HCT116 (cell line): ENCODE measurements at regions not wholly inside any gene's neighbourhood (a gene's known extent, or its start where the extent isn't known, plus 50 kb on each side); places are given as distances from the start of the nearest gene placed in this dataset.

ENCODE experiments used
- ATAC-seq: fragments of 200-7000 bp; cut with Tn5 transposase; 2 replicates; pipeline ENCODE4 v1.9.1; 2020; ENCODE audit warnings: mild to moderate bottlenecking, moderate library complexity
- BruUV-seq: library from RNA; stranded (reverse); fragments of 400-500 nt; replicated peaks from 2 replicates; lab custom pipeline; 2021; lab: Mats Ljungman, UMichigan
- CTCF ChIA-PET: fragments of 300-600 bp; sonication (Branson Sonifier 250); formaldehyde crosslinking; loops from one replicate; lab custom pipeline; 2021; ENCODE audit warnings: antibody characterized with exemption; lab: Charles Lee
- POLR2A ChIA-PET: fragments of 300-600, 350-600 bp; sonication (Branson Sonifier 250); formaldehyde crosslinking; loops from one replicate; lab custom pipeline; 2021; ENCODE audit warnings: antibody characterized with exemption; lab: Charles Lee
- RAD21 ChIA-PET, 2 experiments: fragments of 300-600 bp; sonication (Branson Sonifier 250); formaldehyde crosslinking; loops; one replicate each; lab custom pipeline; 2023; ENCODE audit warnings: low total read pairs in 2 of 2; ENCODE audit not compliant: uncharacterized antibody in 2 of 2, unreplicated experiment in 2 of 2, low non-redundant PET in 1 of 2; lab: Charles Lee
- DNase-seq: peaks from one replicate; pipeline ENCODE4 v3.0.0-alpha.2; 2010; ENCODE audit warnings: low read depth, low spot score
- H2AFZ ChIP-seq: fragments of 200-600 bp; shearing (Covaris generic), sonication (generic); 2 replicates; pipeline ENCODE4 v1.6.1; 2017; ENCODE audit warnings: low read depth, mixed run types, mixed read lengths, antibody characterized with exemption, low read length; ENCODE audit not compliant: poor library complexity, severe bottlenecking
- H3K27ac ChIP-seq: 2 replicates; pipeline ENCODE4 v1.5.1; 2012; ENCODE audit warnings: low read depth, low read length
- H3K27me3 ChIP-seq: fragments of 200-600 bp; sonication (generic); 2 replicates; pipeline ENCODE4 v1.6.1; 2016; ENCODE audit warnings: mixed run types, low read length, mixed read lengths; ENCODE audit not compliant: insufficient read depth
- H3K36me3 ChIP-seq, 2 experiments: fragments of 200-500 bp in 1 of 2; fragments of 200-600 bp in 1 of 2; sonication (Bioruptor generic) in 1 of 2; sonication (generic) in 1 of 2; 2 replicates each; pipeline versions ENCODE4 v1.5.1 to v1.6.1; 2014 to 2016; ENCODE audit warnings: low read length in 2 of 2, inconsistent platforms in 1 of 2, mixed read lengths in 1 of 2, mixed run types in 1 of 2; ENCODE audit not compliant: insufficient read depth in 2 of 2, control insufficient read depth in 1 of 2
- H3K4me1 ChIP-seq, 2 experiments: fragments of 200-600 bp in 1 of 2; sonication (generic) in 1 of 2; 2 replicates each; pipeline versions ENCODE4 v1.5.1 to v1.6.1; 2012 to 2017; ENCODE audit warnings: low read length in 2 of 2, inconsistent platforms in 1 of 2, mild to moderate bottlenecking in 1 of 2, mixed read lengths in 1 of 2, mixed run types in 1 of 2, moderate library complexity in 1 of 2; ENCODE audit not compliant: insufficient read depth in 2 of 2, control insufficient read depth in 1 of 2
- H3K4me2 ChIP-seq: fragments of 200-600 bp; sonication (generic); 2 replicates; pipeline ENCODE4 v1.6.1; 2017; ENCODE audit warnings: mixed run types, low read length, mixed read lengths
- H3K4me3 ChIP-seq, 2 experiments: fragments of 200-600 bp in 1 of 2; sonication (generic) in 1 of 2; replicated peaks in 1 of 2; 2 replicates each; pipeline ENCODE4 v1.5.1; 2011 to 2016; ENCODE audit warnings: low read length in 2 of 2, control low read depth in 1 of 2, low read depth in 1 of 2, mild to moderate bottlenecking in 1 of 2, mixed read lengths in 1 of 2, mixed run types in 1 of 2
- H3K79me2 ChIP-seq: fragments of 200-600 bp; sonication (generic); 2 replicates; pipeline ENCODE4 v1.6.1; 2017; ENCODE audit warnings: mild to moderate bottlenecking, mixed run types, low read length, moderate library complexity, mixed read lengths; ENCODE audit not compliant: insufficient read depth
- H3K9ac ChIP-seq: fragments of 200-600 bp; sonication (generic); 2 replicates; pipeline ENCODE4 v1.6.1; 2016; ENCODE audit warnings: low read length, mixed read lengths
- H3K9me2 ChIP-seq: fragments of 200-600 bp; sonication (generic), shearing (Covaris generic); 2 replicates; pipeline ENCODE4 v1.6.1; 2017; ENCODE audit warnings: mixed run types, mild to moderate bottlenecking, moderate library complexity; ENCODE audit not compliant: insufficient read depth
- H3K9me3 ChIP-seq, 2 experiments: fragments of 200-500 bp in 1 of 2; fragments of 200-600 bp in 1 of 2; sonication (Bioruptor generic) in 1 of 2; sonication (generic) in 1 of 2; 2 replicates each; pipeline ENCODE4 v1.6.1; 2014 to 2017; ENCODE audit warnings: low read length in 2 of 2, mixed read lengths in 2 of 2, inconsistent platforms in 1 of 2, low read depth in 1 of 2, mild to moderate bottlenecking in 1 of 2, mixed run types in 1 of 2, moderate library complexity in 1 of 2; ENCODE audit not compliant: control insufficient read depth in 1 of 2, insufficient read depth in 1 of 2
- H4K20me1 ChIP-seq: fragments of 200-600 bp; sonication (generic), shearing (Covaris generic); 2 replicates; pipeline ENCODE4 v1.6.1; 2017; ENCODE audit warnings: mixed run types, mild to moderate bottlenecking, moderate library complexity; ENCODE audit not compliant: insufficient read depth
- CTCF ChIP-seq, 3 experiments: fragments of 200-600 bp in 1 of 3; sonication (generic) in 1 of 3; IDR thresholded peaks in 2 of 3; conservative IDR thresholded peaks in 1 of 3; 2 replicates each; pipeline ENCODE4 v1.5.1; 2012 to 2017; ENCODE audit warnings: low read depth in 2 of 3, low read length in 2 of 3, antibody characterized with exemption in 1 of 3, borderline replicate concordance in 1 of 3, control low read depth in 1 of 3, mild to moderate bottlenecking in 1 of 3, mixed read lengths in 1 of 3, mixed run types in 1 of 3, moderate library complexity in 1 of 3; ENCODE audit not compliant: insufficient read depth in 1 of 3
- EGR1 ChIP-seq: IDR thresholded peaks from 2 replicates; pipeline ENCODE4 v1.6.1; 2012; ENCODE audit warnings: low read depth
- POLR2A ChIP-seq: IDR thresholded peaks from 2 replicates; pipeline ENCODE4 v1.7.0; 2011; ENCODE audit warnings: borderline replicate concordance; ENCODE audit not compliant: insufficient read depth, insufficient read length; ENCODE audit errors: extremely low read depth
- ZFX ChIP-seq: fragments of 450-650 bp; IDR thresholded peaks from 2 replicates; pipeline ENCODE4 v1.6.1; 2017
- intact Hi-C: fragments of 100-400 bp; cut with micrococcal nuclease; formaldehyde crosslinking; loops from 2 replicates; pipeline ENCODE4 v1.10.0; 2022
- TF ChIP-seq, protein P1 (sequence below): IDR thresholded peaks from 2 replicates; pipeline ENCODE4 v1.6.1; 2012; ENCODE audit warnings: low read depth
- TF ChIP-seq, protein P2 (sequence below): IDR thresholded peaks from 2 replicates; pipeline ENCODE4 v1.6.1; 2012

- H3K27me3 ChIP-seq = no peaks in the 10 kb centered on the region
- intact Hi-C loops = no loop called here
- no peak overlapping the region for H3K9ac ChIP-seq
- BruUV-seq = no TSS peak
- ChIA-PET POLR2A (no interaction called here), RAD21 (no interaction called here), CTCF (interaction anchor here (1.1 kb wide), 1 partner anchor 7 kb away, joined by 4 read pairs; no protein-coding TSS in a partner anchor)
- TF ChIP-seq CTCF (IDR thresholded peaks at IDR 0.05 in 2 of 3, conservative IDR thresholded peaks at IDR 0.05 in 1 of 3; ENCODE audit: borderline replicate concordance in 1 of 3, insufficient read depth in 1 of 3, low read depth in 2 of 3, low read length in 2 of 3) (no peak), EGR1 (no peak), ZFX (no peak), POLR2A (no peak)
- TF ChIP-seq, protein P1, sequence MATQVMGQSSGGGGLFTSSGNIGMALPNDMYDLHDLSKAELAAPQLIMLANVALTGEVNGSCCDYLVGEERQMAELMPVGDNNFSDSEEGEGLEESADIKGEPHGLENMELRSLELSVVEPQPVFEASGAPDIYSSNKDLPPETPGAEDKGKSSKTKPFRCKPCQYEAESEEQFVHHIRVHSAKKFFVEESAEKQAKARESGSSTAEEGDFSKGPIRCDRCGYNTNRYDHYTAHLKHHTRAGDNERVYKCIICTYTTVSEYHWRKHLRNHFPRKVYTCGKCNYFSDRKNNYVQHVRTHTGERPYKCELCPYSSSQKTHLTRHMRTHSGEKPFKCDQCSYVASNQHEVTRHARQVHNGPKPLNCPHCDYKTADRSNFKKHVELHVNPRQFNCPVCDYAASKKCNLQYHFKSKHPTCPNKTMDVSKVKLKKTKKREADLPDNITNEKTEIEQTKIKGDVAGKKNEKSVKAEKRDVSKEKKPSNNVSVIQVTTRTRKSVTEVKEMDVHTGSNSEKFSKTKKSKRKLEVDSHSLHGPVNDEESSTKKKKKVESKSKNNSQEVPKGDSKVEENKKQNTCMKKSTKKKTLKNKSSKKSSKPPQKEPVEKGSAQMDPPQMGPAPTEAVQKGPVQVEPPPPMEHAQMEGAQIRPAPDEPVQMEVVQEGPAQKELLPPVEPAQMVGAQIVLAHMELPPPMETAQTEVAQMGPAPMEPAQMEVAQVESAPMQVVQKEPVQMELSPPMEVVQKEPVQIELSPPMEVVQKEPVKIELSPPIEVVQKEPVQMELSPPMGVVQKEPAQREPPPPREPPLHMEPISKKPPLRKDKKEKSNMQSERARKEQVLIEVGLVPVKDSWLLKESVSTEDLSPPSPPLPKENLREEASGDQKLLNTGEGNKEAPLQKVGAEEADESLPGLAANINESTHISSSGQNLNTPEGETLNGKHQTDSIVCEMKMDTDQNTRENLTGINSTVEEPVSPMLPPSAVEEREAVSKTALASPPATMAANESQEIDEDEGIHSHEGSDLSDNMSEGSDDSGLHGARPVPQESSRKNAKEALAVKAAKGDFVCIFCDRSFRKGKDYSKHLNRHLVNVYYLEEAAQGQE = no peak
- TF ChIP-seq, protein P2, sequence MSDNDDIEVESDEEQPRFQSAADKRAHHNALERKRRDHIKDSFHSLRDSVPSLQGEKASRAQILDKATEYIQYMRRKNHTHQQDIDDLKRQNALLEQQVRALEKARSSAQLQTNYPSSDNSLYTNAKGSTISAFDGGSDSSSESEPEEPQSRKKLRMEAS = no peak
- H3K27ac ChIP-seq = no peak overlapping the region
- H4K20me1 ChIP-seq = no peaks in the 10 kb centered on the region
- DNase-seq = no peak
- no peaks in the 10 kb centered on the region for H3K36me3 ChIP-seq
- H3K4me1 ChIP-seq = peaks cover 0 to 10% of the 10 kb centered on the region in 2 experiments; a peak in 2 of 4 replicates
- H3K4me3 ChIP-seq = no peak overlapping the region
- H3K9me3 ChIP-seq = no peaks in the 10 kb centered on the region
- ATAC-seq = no peak
- no peaks in the 10 kb centered on the region for H3K79me2 ChIP-seq
- H3K4me2 ChIP-seq = no peak overlapping the region
- H2AFZ ChIP-seq = no peak overlapping the region
- no peaks in the 10 kb centered on the region for H3K9me2 ChIP-seq
These were observed 62.7 kb downstream of the CYCS start for GRCh38 chr7:25062380-25062779.
